ENCODE measurements at regions not wholly inside any gene's neighbourhood (a gene's known extent, or its start where the extent isn't known, plus 50 kb on each side); places are given as distances from the start of the nearest gene placed in this dataset.

- TF ChIP-seq SIN3A (IDR thresholded peaks at IDR 0.05; ENCODE audit: borderline replicate concordance, insufficient read depth, low read depth, low read length) (no peak), POLR2AphosphoS5 (IDR thresholded peaks at IDR 0.05; ENCODE audit: low read depth, low read length) (no peak), REST (IDR thresholded peaks at IDR 0.05; ENCODE audit: insufficient read depth in 1 of 2, low read depth in 2 of 2, low read length in 1 of 2) (no peak)
- TF ChIP-seq, protein P1, sequence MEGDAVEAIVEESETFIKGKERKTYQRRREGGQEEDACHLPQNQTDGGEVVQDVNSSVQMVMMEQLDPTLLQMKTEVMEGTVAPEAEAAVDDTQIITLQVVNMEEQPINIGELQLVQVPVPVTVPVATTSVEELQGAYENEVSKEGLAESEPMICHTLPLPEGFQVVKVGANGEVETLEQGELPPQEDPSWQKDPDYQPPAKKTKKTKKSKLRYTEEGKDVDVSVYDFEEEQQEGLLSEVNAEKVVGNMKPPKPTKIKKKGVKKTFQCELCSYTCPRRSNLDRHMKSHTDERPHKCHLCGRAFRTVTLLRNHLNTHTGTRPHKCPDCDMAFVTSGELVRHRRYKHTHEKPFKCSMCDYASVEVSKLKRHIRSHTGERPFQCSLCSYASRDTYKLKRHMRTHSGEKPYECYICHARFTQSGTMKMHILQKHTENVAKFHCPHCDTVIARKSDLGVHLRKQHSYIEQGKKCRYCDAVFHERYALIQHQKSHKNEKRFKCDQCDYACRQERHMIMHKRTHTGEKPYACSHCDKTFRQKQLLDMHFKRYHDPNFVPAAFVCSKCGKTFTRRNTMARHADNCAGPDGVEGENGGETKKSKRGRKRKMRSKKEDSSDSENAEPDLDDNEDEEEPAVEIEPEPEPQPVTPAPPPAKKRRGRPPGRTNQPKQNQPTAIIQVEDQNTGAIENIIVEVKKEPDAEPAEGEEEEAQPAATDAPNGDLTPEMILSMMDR (IDR thresholded peaks at IDR 0.05): no peak
Measured at GRCh38 chr2:23078784-23079434, 306.1 kb upstream of the KLHL29 start.

Data from Panc1 (cell line).